RWPE2 (cell line): ENCODE measurements at regions not wholly inside any gene's neighbourhood (a gene's known extent, or its start where the extent isn't known, plus 50 kb on each side); places are given as distances from the start of the nearest gene placed in this dataset.

Experiments
- ATAC-seq: fragments of 200-7000 bp; cut with Tn5 transposase; 3 replicates; pipeline ENCODE4 v1.9.1; 2021; ENCODE audit warnings: low read depth
- DNase-seq: peaks from one replicate; pipeline ENCODE4 v3.0.0-alpha.2; 2020; ENCODE audit warnings: low spot score
- H3K27ac ChIP-seq: fragments of 450-650 bp; 2 replicates; pipeline ENCODE4 v1.5.1; 2017; ENCODE audit warnings: mild to moderate bottlenecking; ENCODE audit not compliant: poor library complexity, severe bottlenecking
- H3K27me3 ChIP-seq: fragments of 250-450 bp; sonication (Bioruptor Pico); 2 replicates; pipeline ENCODE4 v1.5.1; 2021; ENCODE audit warnings: mild to moderate bottlenecking, moderate library complexity; ENCODE audit not compliant: insufficient read depth, poor library complexity, severe bottlenecking
- H3K36me3 ChIP-seq: fragments of 250-450 bp; sonication (Bioruptor Pico); 2 replicates; pipeline ENCODE4 v1.5.1; 2020; ENCODE audit warnings: low read depth, mild to moderate bottlenecking, moderate library complexity
- H3K4me1 ChIP-seq: fragments of 250-450 bp; sonication (Bioruptor Pico); 2 replicates; pipeline ENCODE4 v1.5.1; 2021; ENCODE audit warnings: mild to moderate bottlenecking, moderate library complexity; ENCODE audit not compliant: insufficient read depth, poor library complexity, severe bottlenecking
- H3K4me3 ChIP-seq: fragments of 250-450 bp; sonication (Bioruptor Pico); 2 replicates; pipeline ENCODE4 v1.5.1; 2021; ENCODE audit warnings: mild to moderate bottlenecking, moderate library complexity; ENCODE audit not compliant: severe bottlenecking
- H3K9me3 ChIP-seq: fragments of 250-450 bp; sonication (Bioruptor Pico); 2 replicates; pipeline ENCODE4 v1.5.1; 2021; ENCODE audit warnings: mild to moderate bottlenecking, moderate library complexity; ENCODE audit not compliant: severe bottlenecking
- TF ChIP-seq, protein P1 (sequence below): fragments of 450-650 bp; IDR thresholded peaks from one replicate; pipeline ENCODE4 v1.5.1; 2017; ENCODE audit warnings: mild to moderate bottlenecking, moderate library complexity; ENCODE audit not compliant: poor library complexity, severe bottlenecking

DNA sequence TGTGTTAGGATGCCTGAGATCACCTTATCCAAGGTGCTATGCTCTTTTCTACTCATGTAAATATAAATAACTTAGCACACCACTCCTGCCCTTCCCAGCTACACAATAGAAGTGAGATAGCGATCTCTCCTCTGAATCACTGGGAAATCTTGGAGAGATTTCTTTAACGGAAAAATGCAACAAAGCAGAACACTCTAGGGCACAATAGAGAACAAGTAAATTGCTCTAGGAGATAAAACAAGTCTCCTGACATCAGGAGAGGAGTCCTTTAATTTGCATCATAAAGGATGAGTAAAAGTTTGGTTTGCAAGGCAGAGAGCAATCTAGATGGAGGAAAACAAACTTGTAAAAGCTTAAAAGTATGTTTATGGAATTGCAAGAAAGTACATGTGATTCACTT lies 224.1 kb downstream of the PAX3 start:
- no peak overlapping the region for H3K27ac ChIP-seq
- no peaks in the 10 kb centered on the region for H3K36me3 ChIP-seq
- H3K9me3 ChIP-seq: no peaks in the 10 kb centered on the region
- no peaks in the 10 kb centered on the region for H3K4me1 ChIP-seq
- DNase-seq (no peak), ATAC-seq (peak; percentile 31; the same call in 1 of the 3 replicates)
- H3K27me3 ChIP-seq: peaks cover 13% of the 10 kb centered on the region
- TF ChIP-seq, protein P1, sequence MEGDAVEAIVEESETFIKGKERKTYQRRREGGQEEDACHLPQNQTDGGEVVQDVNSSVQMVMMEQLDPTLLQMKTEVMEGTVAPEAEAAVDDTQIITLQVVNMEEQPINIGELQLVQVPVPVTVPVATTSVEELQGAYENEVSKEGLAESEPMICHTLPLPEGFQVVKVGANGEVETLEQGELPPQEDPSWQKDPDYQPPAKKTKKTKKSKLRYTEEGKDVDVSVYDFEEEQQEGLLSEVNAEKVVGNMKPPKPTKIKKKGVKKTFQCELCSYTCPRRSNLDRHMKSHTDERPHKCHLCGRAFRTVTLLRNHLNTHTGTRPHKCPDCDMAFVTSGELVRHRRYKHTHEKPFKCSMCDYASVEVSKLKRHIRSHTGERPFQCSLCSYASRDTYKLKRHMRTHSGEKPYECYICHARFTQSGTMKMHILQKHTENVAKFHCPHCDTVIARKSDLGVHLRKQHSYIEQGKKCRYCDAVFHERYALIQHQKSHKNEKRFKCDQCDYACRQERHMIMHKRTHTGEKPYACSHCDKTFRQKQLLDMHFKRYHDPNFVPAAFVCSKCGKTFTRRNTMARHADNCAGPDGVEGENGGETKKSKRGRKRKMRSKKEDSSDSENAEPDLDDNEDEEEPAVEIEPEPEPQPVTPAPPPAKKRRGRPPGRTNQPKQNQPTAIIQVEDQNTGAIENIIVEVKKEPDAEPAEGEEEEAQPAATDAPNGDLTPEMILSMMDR: no peak
- H3K4me3 ChIP-seq: no peak overlapping the region

GRCh38 chr2:222071911-222072310 lies 226.9 kb downstream of the PAX3 start:
- no peak for DNase-seq
- Histone ChIP-seq H3K27ac (no peak overlapping the region), H3K36me3 (no peaks in the 10 kb centered on the region), H3K9me3 (no peaks in the 10 kb centered on the region), H3K4me3 (no peak overlapping the region), H3K4me1 (no peaks in the 10 kb centered on the region), H3K27me3 (peaks cover 13% of the 10 kb centered on the region)
- ATAC-seq: no peak
- TF ChIP-seq, protein P1: no peak

- no peaks in the 10 kb centered on the region for H3K36me3 ChIP-seq
- no peak for DNase-seq
- ATAC-seq: no peak
- H3K4me1 ChIP-seq: no peaks in the 10 kb centered on the region
- TF ChIP-seq, protein P1: no peak
- H3K27ac ChIP-seq: no peak overlapping the region
- H3K4me3 ChIP-seq: no peak overlapping the region
- H3K9me3 ChIP-seq: no peaks in the 10 kb centered on the region
- H3K27me3 ChIP-seq: peaks cover 8% of the 10 kb centered on the region
Observed at GRCh38 chr2:222064286-222064685, 234.5 kb downstream of the PAX3 start.

GRCh38 chr2:222058819-222059445 lies 239.9 kb downstream of the PAX3 start:
- H3K27me3 ChIP-seq: peaks cover 55% of the 10 kb centered on the region
- no peaks in the 10 kb centered on the region for H3K9me3 ChIP-seq
- DNase-seq (no peak), ATAC-seq (no peak)
- H3K27ac ChIP-seq: no peak overlapping the region
- H3K4me3 ChIP-seq: no peak overlapping the region
- no peaks in the 10 kb centered on the region for H3K36me3 ChIP-seq
- no peaks in the 10 kb centered on the region for H3K4me1 ChIP-seq
- TF ChIP-seq, protein P1: no peak

GRCh38 chr2:222057347-222058073 lies 241.3 kb downstream of the PAX3 start:
- Histone ChIP-seq H3K4me1 (no peaks in the 10 kb centered on the region), H3K9me3 (no peaks in the 10 kb centered on the region), H3K27me3 (peaks cover 59% of the 10 kb centered on the region), H3K36me3 (no peaks in the 10 kb centered on the region), H3K4me3 (no peak overlapping the region), H3K27ac (no peak overlapping the region)
- ATAC-seq (no peak), DNase-seq (no peak)
- TF ChIP-seq, protein P1: peak; percentile 79
